CD14-positive monocyte (primary cell): ENCODE measurements at regions not wholly inside any gene's neighbourhood (a gene's known extent, or its start where the extent isn't known, plus 50 kb on each side); places are given as distances from the start of the nearest gene placed in this dataset.
"Not testable (repeated sequence)": the region's sequence is repeated elsewhere in the genome, so short reads cannot be mapped to it uniquely, and the experiment has no call there.

Source experiments
- DNase-seq, 3 donors: peaks; one replicate each; pipeline ENCODE4 v3.0.0-alpha.2; 2011 to 2022
- H2AFZ ChIP-seq: 2 replicates; pipeline ENCODE4 v1.6.0; 2012; ENCODE audit warnings: mild to moderate bottlenecking, low read depth, low read length, inconsistent platforms; ENCODE audit not compliant: insufficient read depth, poor library complexity, severe bottlenecking
- H3K27ac ChIP-seq, 2 donors: 1 replicate in 1 of 2; 2 replicates in 1 of 2; pipeline ENCODE4 v1.5.1; 2012 to 2013; ENCODE audit warnings: low read length in 2 of 2, control low read depth in 1 of 2, inconsistent platforms in 1 of 2, low read depth in 1 of 2, mild to moderate bottlenecking in 1 of 2
- H3K27me3 ChIP-seq, 2 donors: one replicate each; pipeline versions ENCODE4 v1.6.0 to v1.6.1; 2011 to 2013; ENCODE audit warnings: low read length in 2 of 2; ENCODE audit not compliant: control insufficient read depth in 2 of 2, insufficient read depth in 2 of 2
- H3K36me3 ChIP-seq, 2 donors: replicated peaks in 1 of 2; 1 replicate in 1 of 2; 2 replicates in 1 of 2; pipeline versions ENCODE4 v1.5.1 to v1.6.1; 2012 to 2013; ENCODE audit warnings: low read length in 2 of 2, control low read depth in 1 of 2, inconsistent platforms in 1 of 2, mild to moderate bottlenecking in 1 of 2; ENCODE audit not compliant: insufficient read depth in 2 of 2, control insufficient read depth in 1 of 2
- H3K4me1 ChIP-seq, 2 donors: 1 replicate in 1 of 2; 2 replicates in 1 of 2; pipeline versions ENCODE4 v1.5.1 to v1.6.1; 2012 to 2013; ENCODE audit warnings: low read length in 2 of 2, control low read depth in 1 of 2, inconsistent platforms in 1 of 2, mild to moderate bottlenecking in 1 of 2, moderate library complexity in 1 of 2; ENCODE audit not compliant: insufficient read depth in 2 of 2, control insufficient read depth in 1 of 2
- H3K4me2 ChIP-seq: replicated peaks from 2 replicates; pipeline ENCODE3; 2012; ENCODE audit warnings: low read length, moderate library complexity, mild to moderate bottlenecking; ENCODE audit not compliant: poor library complexity, severe bottlenecking; ENCODE audit errors: extremely low read depth
- H3K4me3 ChIP-seq, 3 experiments: fragments of 200-600 bp in 1 of 3; sonication (generic) in 1 of 3; replicated peaks in 1 of 3; 1 replicate in 2 of 3; 2 replicates in 1 of 3; pipeline ENCODE4 v1.5.1; 2011 to 2013; ENCODE audit warnings: low read length in 3 of 3, mild to moderate bottlenecking in 3 of 3, control low read depth in 2 of 3, low read depth in 2 of 3, inconsistent platforms in 1 of 3, moderate library complexity in 1 of 3
- H3K79me2 ChIP-seq: 2 replicates; pipeline ENCODE4 v1.6.0; 2012; ENCODE audit warnings: mild to moderate bottlenecking, control low read depth, inconsistent platforms, low read length, moderate library complexity; ENCODE audit not compliant: insufficient read depth
- H3K9ac ChIP-seq: 2 replicates; pipeline ENCODE4 v1.6.0; 2017; ENCODE audit warnings: low read length, mild to moderate bottlenecking; ENCODE audit not compliant: insufficient read depth, poor library complexity, severe bottlenecking
- H3K9me3 ChIP-seq, 2 donors: replicated peaks in 1 of 2; 1 replicate in 1 of 2; 2 replicates in 1 of 2; pipeline versions ENCODE4 v1.5.1 to v1.6.1; 2012 to 2013; ENCODE audit warnings: low read length in 2 of 2, control low read depth in 1 of 2; ENCODE audit not compliant: control insufficient read depth in 1 of 2, insufficient read depth in 1 of 2
- H4K20me1 ChIP-seq: 2 replicates; pipeline ENCODE4 v1.6.0; 2012; ENCODE audit warnings: mild to moderate bottlenecking, low read length, control low read depth, moderate library complexity; ENCODE audit not compliant: insufficient read depth
- H3K27ac Mint-ChIP-seq, 7 donors: one replicate each; pipeline ENCODE4 v1.8.0; 2020; ENCODE audit warnings: mild to moderate bottlenecking in 7 of 7, mixed read lengths in 7 of 7, moderate library complexity in 6 of 7, inconsistent platforms in 2 of 7
- H3K27me3 Mint-ChIP-seq, 3 donors: one replicate each; pipeline ENCODE4 v1.8.0; 2021 to 2022; ENCODE audit warnings: low read depth in 3 of 3, mild to moderate bottlenecking in 3 of 3, mixed read lengths in 3 of 3, moderate library complexity in 3 of 3, inconsistent platforms in 1 of 3
- H3K36me3 Mint-ChIP-seq, 2 donors: one replicate each; pipeline ENCODE4 v1.8.0; 2020; ENCODE audit warnings: mixed read lengths in 2 of 2, inconsistent platforms in 1 of 2, mild to moderate bottlenecking in 1 of 2
- H3K4me1 Mint-ChIP-seq: one replicate; pipeline ENCODE4 v1.8.0; 2020; ENCODE audit warnings: mild to moderate bottlenecking, mixed read lengths
- H3K4me3 Mint-ChIP-seq, 2 donors: one replicate each; pipeline ENCODE4 v1.8.0; 2020; ENCODE audit warnings: mild to moderate bottlenecking in 2 of 2, mixed read lengths in 2 of 2, moderate library complexity in 1 of 2
- H3K9me3 Mint-ChIP-seq, 7 donors: one replicate each; pipeline ENCODE4 v1.8.0; 2020 to 2022; ENCODE audit warnings: mixed read lengths in 7 of 7, mild to moderate bottlenecking in 6 of 7, moderate library complexity in 6 of 7, inconsistent platforms in 2 of 7
- WGBS: methylation state at CpG from one replicate; pipeline ENCODE4 v1.1.5; 2013; ENCODE audit warnings: missing lambda C conversion rate; ENCODE audit not compliant: insufficient coverage; 5-methylcytosine and 5-hydroxymethylcytosine counted together
- intact Hi-C, 2 donors: fragments of 100-400 bp; cut with micrococcal nuclease; formaldehyde crosslinking; loops; one replicate each; pipeline versions ENCODE4 v1.15.0 to v1.15.1; 2023

DNA sequence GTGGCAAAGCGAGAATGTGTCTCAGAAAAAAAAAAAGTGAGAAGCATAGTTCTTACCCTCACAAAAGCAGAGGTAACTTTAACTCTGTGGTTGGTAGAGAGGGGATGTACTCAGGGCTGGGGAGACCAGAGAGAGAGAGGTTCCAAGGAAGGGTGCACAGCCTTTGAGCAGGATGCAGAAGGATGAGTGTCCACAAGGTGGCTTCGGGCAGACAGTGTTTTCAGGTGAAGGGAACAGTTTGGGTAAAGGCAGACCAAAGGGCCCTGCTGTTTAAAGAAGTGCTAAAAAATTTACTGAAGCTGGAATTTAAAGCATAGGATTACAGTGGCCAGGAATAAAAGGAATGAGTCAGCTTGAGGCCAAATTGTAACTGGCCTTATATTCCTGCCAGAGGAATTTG, 2240.6 kb downstream of the EPHA3 start:
- H3K4me1 ChIP-seq, H3K4me3 Mint-ChIP-seq, intact Hi-C loops, H3K36me3 ChIP-seq, DNase-seq, H4K20me1 ChIP-seq, H3K79me2 ChIP-seq, H3K27ac ChIP-seq, H3K9ac ChIP-seq, H3K4me2 ChIP-seq, H3K27me3 ChIP-seq, H3K4me3 ChIP-seq, H3K4me1 Mint-ChIP-seq, H2AFZ ChIP-seq, H3K27ac Mint-ChIP-seq, H3K36me3 Mint-ChIP-seq, H3K27me3 Mint-ChIP-seq: not testable (repeated sequence)
- peaks cover 5 to 24% of the 10 kb centered on the region in 2 donors for H3K9me3 ChIP-seq
- WGBS = no CpG with 5 or more reads among the region's 2 CpGs
- H3K9me3 Mint-ChIP-seq = peaks cover 10 to 42% (median 23%) of the 10 kb centered on the region in 7 donors

DNA sequence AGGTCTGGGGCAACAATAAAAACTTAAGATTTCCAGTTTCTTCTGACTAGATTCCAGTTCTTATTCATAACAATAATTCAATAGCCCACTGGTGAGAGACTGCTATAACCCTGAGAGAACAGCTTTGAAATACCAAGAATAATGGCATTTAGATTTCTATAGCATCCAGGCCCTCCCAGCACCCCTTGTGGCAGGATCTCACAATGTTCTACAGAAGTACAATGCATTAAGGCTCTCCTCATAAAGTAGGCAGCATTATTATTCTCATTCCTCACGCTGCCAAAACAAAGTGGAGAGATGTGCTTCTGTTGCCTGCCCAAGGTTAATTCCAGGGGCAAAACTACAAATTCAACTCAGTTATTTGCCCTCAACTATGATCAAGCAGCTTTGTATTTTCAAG, 2241.7 kb downstream of the EPHA3 start:
- H3K27ac ChIP-seq, H3K4me1 ChIP-seq, H3K79me2 ChIP-seq, H3K4me2 ChIP-seq, H3K4me1 Mint-ChIP-seq, H3K9ac ChIP-seq, H3K27me3 Mint-ChIP-seq, H2AFZ ChIP-seq, H3K4me3 Mint-ChIP-seq, H3K36me3 Mint-ChIP-seq, intact Hi-C loops, DNase-seq, H3K27me3 ChIP-seq, H3K4me3 ChIP-seq, H3K36me3 ChIP-seq, H4K20me1 ChIP-seq: not testable (repeated sequence)
- WGBS = 100% methylated on average over 1 of the region's 1 CpG
- peak overlapping the region in 1 of 7 donors; percentile 2 for H3K27ac Mint-ChIP-seq
- peaks cover 12 to 38% (median 19%) of the 10 kb centered on the region in 7 donors for H3K9me3 Mint-ChIP-seq
- peaks cover 0 to 22% of the 10 kb centered on the region in 2 donors for H3K9me3 ChIP-seq

DNA sequence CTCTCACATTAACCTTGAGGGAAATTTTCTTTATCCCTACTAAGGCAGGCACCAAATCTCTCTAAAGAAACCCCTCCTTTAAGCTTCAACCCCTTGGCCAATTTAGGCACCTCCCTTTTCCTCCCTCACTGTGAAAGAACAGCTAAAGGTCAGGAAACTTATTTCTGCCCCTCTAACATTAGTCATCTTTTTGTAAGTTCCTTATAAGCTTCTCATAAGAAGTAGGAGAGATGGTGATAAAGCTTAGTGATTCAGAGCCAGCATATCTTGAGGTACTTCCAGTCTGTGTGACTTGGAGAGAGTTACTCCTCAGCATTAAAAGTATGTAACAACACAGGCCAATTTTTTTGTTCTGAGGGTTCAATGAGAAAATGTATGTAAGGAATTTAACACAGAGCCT, 2244.7 kb downstream of the EPHA3 start:
- H3K4me2 ChIP-seq, H3K79me2 ChIP-seq, H3K36me3 ChIP-seq, H3K27ac ChIP-seq, H2AFZ ChIP-seq, H3K27ac Mint-ChIP-seq, H4K20me1 ChIP-seq, intact Hi-C loops, H3K4me3 ChIP-seq, DNase-seq, H3K4me1 Mint-ChIP-seq, H3K4me1 ChIP-seq, H3K27me3 ChIP-seq, H3K36me3 Mint-ChIP-seq, H3K9ac ChIP-seq, H3K4me3 Mint-ChIP-seq, H3K27me3 Mint-ChIP-seq: not testable (repeated sequence)
- H3K9me3 Mint-ChIP-seq = peaks cover 5 to 33% (median 18%) of the 10 kb centered on the region in 7 donors
- peaks cover 18 to 22% of the 10 kb centered on the region in 2 donors for H3K9me3 ChIP-seq

- DNase-seq, intact Hi-C loops, H3K27ac Mint-ChIP-seq, H3K4me2 ChIP-seq, H3K27me3 Mint-ChIP-seq, H3K4me3 ChIP-seq, H3K9ac ChIP-seq, H4K20me1 ChIP-seq, H3K4me1 ChIP-seq, H3K79me2 ChIP-seq, H3K27me3 ChIP-seq, H3K36me3 Mint-ChIP-seq, H3K36me3 ChIP-seq, H3K4me3 Mint-ChIP-seq, H2AFZ ChIP-seq, H3K27ac ChIP-seq, H3K4me1 Mint-ChIP-seq: not testable (repeated sequence)
- H3K9me3 Mint-ChIP-seq = peaks cover 5 to 21% (median 11%) of the 10 kb centered on the region in 7 donors
- peaks cover 19 to 23% of the 10 kb centered on the region in 2 donors for H3K9me3 ChIP-seq
These were observed 2251.9 kb downstream of the EPHA3 start for GRCh38 chr3:91359278-91359677.
